GM18867 (cell line): ENCODE measurements at regions not wholly inside any gene's neighbourhood (a gene's known extent, or its start where the extent isn't known, plus 50 kb on each side); places are given as distances from the start of the nearest gene placed in this dataset.

Experiments
- ATAC-seq: cut with Tn5 transposase; IDR thresholded peaks from one replicate; pipeline ENCODE4 v1.9.1; 2021; ENCODE audit warnings: mild to moderate bottlenecking, moderate library complexity; ENCODE audit not compliant: unreplicated experiment

GRCh38 chrX:77396781-77397180 lies 50.4 kb upstream of the FGF16 start:
- no peak for ATAC-seq
